Adipocyte (in vitro differentiated cells): ENCODE measurements at regions not wholly inside any gene's neighbourhood (a gene's known extent, or its start where the extent isn't known, plus 50 kb on each side); places are given as distances from the start of the nearest gene placed in this dataset.

Source experiments
- DNase-seq: peaks from one replicate; pipeline ENCODE4 v3.0.0-alpha.2; 2015; ENCODE audit warnings: low read depth
- H3K27me3 ChIP-seq: replicated peaks from 2 replicates; pipeline ENCODE4 v1.7.0; 2013; ENCODE audit warnings: mild to moderate bottlenecking, low read length, moderate library complexity; ENCODE audit not compliant: control insufficient read depth, insufficient read depth
- H3K36me3 ChIP-seq: 2 replicates; pipeline ENCODE4 v1.7.0; 2013; ENCODE audit warnings: low read length, mild to moderate bottlenecking, moderate library complexity; ENCODE audit not compliant: control insufficient read depth, insufficient read depth, severe bottlenecking
- H3K4me1 ChIP-seq: 2 replicates; pipeline ENCODE4 v1.7.0; 2013; ENCODE audit warnings: mild to moderate bottlenecking, low read length, moderate library complexity; ENCODE audit not compliant: control insufficient read depth, insufficient read depth
- H3K4me3 ChIP-seq: 2 replicates; pipeline ENCODE4 v1.7.0; 2013; ENCODE audit warnings: mild to moderate bottlenecking, low read length, moderate library complexity
- H3K9ac ChIP-seq: 2 replicates; pipeline ENCODE4 v1.7.0; 2013; ENCODE audit warnings: mild to moderate bottlenecking, low read length, moderate library complexity
- H3K9me3 ChIP-seq: 2 replicates; pipeline ENCODE4 v1.7.0; 2013; ENCODE audit warnings: mild to moderate bottlenecking, low read length, moderate library complexity; ENCODE audit not compliant: control insufficient read depth

DNA sequence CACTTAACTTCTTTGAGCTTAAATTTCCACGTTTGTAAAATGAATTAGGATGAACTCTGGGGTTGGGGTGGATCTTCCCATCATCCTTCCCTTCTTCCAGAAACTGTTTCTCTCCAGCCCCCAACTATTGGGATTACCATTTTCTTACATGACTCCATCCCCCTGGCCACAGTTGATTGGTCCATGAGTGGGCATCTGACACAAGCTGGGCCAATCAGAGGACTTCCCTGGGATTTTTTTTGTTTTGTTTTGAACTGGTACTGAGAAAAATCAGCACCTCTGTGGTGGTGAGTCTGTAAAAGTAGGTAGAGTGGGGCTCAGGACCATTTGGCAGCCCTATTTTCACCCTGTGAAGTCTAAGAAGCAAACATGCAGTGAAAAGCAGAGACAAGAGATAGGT, 118.0 kb upstream of the SERTAD2 start:
- H3K36me3 ChIP-seq = no peaks in the 10 kb centered on the region

GRCh38 chr2:64773461-64774118, 119.9 kb upstream of the SERTAD2 start:
- H3K9me3 ChIP-seq = peaks cover 8% of the 10 kb centered on the region
- no peak for DNase-seq
- H3K27me3 ChIP-seq = no peaks in the 10 kb centered on the region
- H3K36me3 ChIP-seq = no peaks in the 10 kb centered on the region
- no peak overlapping the region for H3K9ac ChIP-seq
- no peak overlapping the region for H3K4me3 ChIP-seq
- H3K4me1 ChIP-seq = peaks cover 36% of the 10 kb centered on the region

More for the DNA sequence above, 118.0 kb upstream of the SERTAD2 start:
- Histone ChIP-seq H3K4me1 (peaks cover 42% of the 10 kb centered on the region), H3K9me3 (peaks cover 8% of the 10 kb centered on the region), H3K4me3 (no peak overlapping the region), H3K9ac (no peak overlapping the region), H3K27me3 (no peaks in the 10 kb centered on the region)
- no peak for DNase-seq

GRCh38 chr2:64777841-64778240, 124.1 kb upstream of the SERTAD2 start:
- Histone ChIP-seq H3K4me3 (no peak overlapping the region), H3K9ac (no peak overlapping the region), H3K9me3 (peaks cover 8% of the 10 kb centered on the region), H3K4me1 (peaks cover 13% of the 10 kb centered on the region), H3K36me3 (no peaks in the 10 kb centered on the region), H3K27me3 (no peaks in the 10 kb centered on the region)
- no peak for DNase-seq

DNA sequence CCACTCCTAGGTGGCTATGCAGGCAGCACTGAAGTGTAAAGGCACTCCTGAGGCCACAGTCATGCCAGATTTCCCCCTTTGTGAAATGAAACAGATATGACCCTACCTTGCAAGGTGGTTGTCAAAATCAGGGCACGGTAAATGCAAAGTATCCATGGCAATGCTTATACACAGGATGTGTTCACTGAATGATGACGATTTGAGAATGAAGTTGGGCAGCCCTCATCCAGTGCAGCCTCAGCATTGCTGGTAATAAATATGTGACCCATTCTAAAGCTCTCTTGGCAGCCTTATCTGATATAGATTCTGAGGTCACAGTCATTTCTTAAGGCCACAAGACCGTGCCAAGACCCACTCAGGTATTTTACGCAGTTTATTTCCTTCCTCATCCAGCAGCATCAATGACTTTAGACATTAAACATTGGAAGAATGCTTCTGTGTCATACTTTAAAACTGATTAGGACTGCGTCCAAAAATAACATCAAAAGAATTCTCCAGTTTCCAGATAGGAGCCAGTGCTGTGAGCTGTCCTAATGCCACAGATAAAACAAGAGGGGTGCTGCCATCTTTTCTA, 125.5 kb upstream of the SERTAD2 start:
- H3K9ac ChIP-seq = no peak overlapping the region
- no peaks in the 10 kb centered on the region for H3K36me3 ChIP-seq
- peaks cover 14% of the 10 kb centered on the region for H3K4me1 ChIP-seq
- H3K9me3 ChIP-seq = peaks cover 8% of the 10 kb centered on the region
- no peak overlapping the region for H3K4me3 ChIP-seq
- peak; percentile 77 for DNase-seq
- no peaks in the 10 kb centered on the region for H3K27me3 ChIP-seq

GRCh38 chr2:64780041-64780440, 126.3 kb upstream of the SERTAD2 start:
- no peaks in the 10 kb centered on the region for H3K27me3 ChIP-seq
- no peak for DNase-seq
- H3K9me3 ChIP-seq = peaks cover 8% of the 10 kb centered on the region
- no peak overlapping the region for H3K4me3 ChIP-seq
- no peak overlapping the region for H3K9ac ChIP-seq
- peaks cover 19% of the 10 kb centered on the region for H3K4me1 ChIP-seq
- no peaks in the 10 kb centered on the region for H3K36me3 ChIP-seq

GRCh38 chr2:64781711-64782390, 128.1 kb upstream of the SERTAD2 start:
- Histone ChIP-seq H3K27me3 (no peaks in the 10 kb centered on the region), H3K9me3 (no peaks in the 10 kb centered on the region), H3K4me1 (peaks cover 19% of the 10 kb centered on the region)

GRCh38 chr2:64784168-64785061, 130.7 kb upstream of the SERTAD2 start:
- H3K4me3 ChIP-seq = no peak overlapping the region
- H3K36me3 ChIP-seq = no peaks in the 10 kb centered on the region
- no peaks in the 10 kb centered on the region for H3K27me3 ChIP-seq
- no peak overlapping the region for H3K9ac ChIP-seq
- H3K4me1 ChIP-seq = peaks cover 14% of the 10 kb centered on the region
- no peaks in the 10 kb centered on the region for H3K9me3 ChIP-seq
- DNase-seq = no peak

More at GRCh38 chr2:64781711-64782390, 128.1 kb upstream of the SERTAD2 start:
- Histone ChIP-seq H3K4me3 (no peak overlapping the region), H3K36me3 (no peaks in the 10 kb centered on the region), H3K9ac (no peak overlapping the region)
- no peak for DNase-seq

DNA sequence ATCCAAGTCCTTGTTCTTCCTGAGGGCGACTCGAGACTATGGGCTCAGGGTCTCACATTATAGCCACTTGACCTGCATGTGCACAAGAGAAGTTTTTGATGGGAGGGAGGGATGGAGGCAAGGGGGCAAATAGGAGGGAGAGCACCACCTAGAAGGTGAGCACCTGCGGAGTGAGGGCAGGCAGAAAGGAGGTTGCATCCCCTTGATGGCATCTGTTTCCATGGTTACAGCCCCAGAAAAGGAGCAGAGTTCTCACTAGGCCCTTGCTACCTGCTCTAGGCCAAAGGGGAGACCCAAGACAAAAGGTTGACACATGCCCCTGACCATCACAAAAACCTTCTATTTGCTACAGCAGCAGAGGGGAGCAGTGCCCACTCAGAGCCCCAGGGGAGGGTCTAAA, 131.5 kb upstream of the SERTAD2 start:
- no peak for DNase-seq
- Histone ChIP-seq H3K4me3 (no peak overlapping the region), H3K9me3 (no peaks in the 10 kb centered on the region), H3K9ac (no peak overlapping the region), H3K36me3 (no peaks in the 10 kb centered on the region), H3K27me3 (no peaks in the 10 kb centered on the region), H3K4me1 (peaks cover 14% of the 10 kb centered on the region)

DNA sequence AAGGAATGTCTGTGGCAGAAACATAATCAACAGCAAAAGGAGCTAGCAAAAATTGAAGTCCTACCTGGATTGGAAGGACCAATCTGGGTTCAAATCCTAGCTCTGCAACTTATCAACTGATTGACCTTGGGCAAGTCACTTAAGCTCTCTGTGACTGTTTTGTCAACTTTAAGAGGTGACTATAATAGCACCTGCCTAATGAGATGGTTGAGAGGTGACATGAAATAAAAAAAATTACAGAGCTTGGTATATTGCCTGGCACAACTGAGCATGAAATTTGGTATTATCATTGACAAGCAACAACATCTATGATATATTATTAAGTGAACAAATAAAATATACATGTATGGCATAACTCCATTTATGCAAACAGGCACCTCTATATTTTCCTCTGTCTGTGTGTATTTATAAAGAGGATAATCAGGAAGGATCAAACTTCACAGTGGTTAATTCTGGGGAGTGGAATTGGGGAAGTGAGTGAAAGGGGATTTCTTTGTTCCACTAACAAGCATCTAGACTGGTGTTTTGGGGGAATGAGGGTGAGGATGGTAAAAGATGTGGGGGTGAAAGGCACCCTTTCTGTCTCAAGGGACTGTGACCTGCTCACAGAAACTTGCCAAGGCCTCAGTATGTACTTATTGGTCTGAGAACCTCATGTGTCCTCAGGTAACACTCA, 132.8 kb upstream of the SERTAD2 start:
- H3K9ac ChIP-seq = no peak overlapping the region
- no peak for DNase-seq
- peaks cover 14% of the 10 kb centered on the region for H3K4me1 ChIP-seq
- no peak overlapping the region for H3K4me3 ChIP-seq
- H3K36me3 ChIP-seq = no peaks in the 10 kb centered on the region
- no peaks in the 10 kb centered on the region for H3K27me3 ChIP-seq
- no peaks in the 10 kb centered on the region for H3K9me3 ChIP-seq

DNA sequence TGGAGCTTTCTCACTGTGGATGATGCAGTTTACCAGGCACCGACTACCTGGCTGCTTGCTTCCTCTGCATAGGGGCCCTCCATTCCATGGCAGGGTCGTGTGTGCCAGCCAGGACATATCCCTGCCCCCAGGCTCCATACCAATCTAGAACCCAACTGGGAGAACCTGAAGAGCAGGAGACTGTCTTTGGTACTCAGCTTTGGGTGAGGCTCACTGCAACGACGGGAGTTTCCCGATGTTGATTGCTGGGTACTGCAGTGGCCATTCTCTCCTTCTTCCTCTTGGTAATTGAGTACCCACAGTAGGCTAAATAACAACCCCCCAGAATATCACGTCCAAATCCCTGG, 133.3 kb upstream of the SERTAD2 start:
- Histone ChIP-seq H3K4me1 (peaks cover 11% of the 10 kb centered on the region), H3K9ac (no peak overlapping the region), H3K9me3 (no peaks in the 10 kb centered on the region), H3K4me3 (no peak overlapping the region), H3K36me3 (no peaks in the 10 kb centered on the region), H3K27me3 (no peaks in the 10 kb centered on the region)
- no peak for DNase-seq
